Glomerular endothelial cell (primary cell): ENCODE measurements at regions not wholly inside any gene's neighbourhood (a gene's known extent, or its start where the extent isn't known, plus 50 kb on each side); places are given as distances from the start of the nearest gene placed in this dataset.
"Not testable (repeated sequence)": the region's sequence is repeated elsewhere in the genome, so short reads cannot be mapped to it uniquely, and the experiment has no call there.

Experiments used
- DNase-seq: peaks from one replicate; pipeline ENCODE4 v3.0.0-alpha.2; 2011; ENCODE audit warnings: low read depth, low spot score; ENCODE audit errors: extremely low read depth

GRCh38 chr6:14582749-14583148, 465.2 kb downstream of the CD83 start:
- no peak for DNase-seq

GRCh38 chr6:14583826-14584225, 466.3 kb downstream of the CD83 start:
- no peak for DNase-seq

- no peak for DNase-seq
These were observed 466.9 kb downstream of the CD83 start for GRCh38 chr6:14584450-14584849.

DNA sequence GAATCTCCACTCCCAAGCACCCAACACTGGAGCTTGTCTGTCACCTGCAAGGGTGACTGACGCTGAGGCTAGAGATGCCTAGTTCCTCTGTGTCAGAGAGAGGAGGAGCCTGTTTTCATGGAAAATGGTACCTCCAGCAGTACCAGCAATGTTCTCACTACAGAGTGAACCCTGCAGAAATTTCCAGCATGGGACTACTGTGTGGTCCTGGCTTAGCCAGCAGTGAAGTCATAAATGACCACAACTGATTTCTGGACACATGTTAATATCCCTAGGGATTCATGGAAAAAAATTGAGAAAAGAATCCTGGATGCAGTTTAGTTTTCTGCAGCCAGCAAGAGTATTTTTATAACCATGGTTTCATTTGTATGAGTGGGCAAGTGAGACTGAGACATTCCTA, 468.1 kb downstream of the CD83 start:
- DNase-seq = no peak

DNA sequence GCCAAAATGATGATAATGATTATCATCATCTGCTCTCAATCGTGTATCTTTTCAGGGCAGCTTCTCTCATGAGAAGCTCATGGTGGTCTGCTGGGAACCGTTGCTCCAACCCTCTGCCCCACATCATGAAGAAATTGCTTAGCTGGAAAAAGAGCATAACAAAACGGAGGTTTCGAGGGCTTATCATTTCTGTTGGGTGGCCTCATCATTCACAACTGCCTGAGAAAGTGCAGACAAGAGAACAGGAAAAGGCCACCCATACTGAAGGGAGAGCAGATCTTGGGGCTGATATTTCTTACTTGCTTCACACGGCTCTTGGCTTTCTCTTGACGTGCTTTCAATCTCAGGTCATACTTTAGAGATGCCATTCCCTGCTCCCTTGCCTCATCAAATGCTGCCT, 471.6 kb downstream of the CD83 start:
- no peak for DNase-seq

GRCh38 chr6:14590586-14590985, 473.0 kb downstream of the CD83 start:
- DNase-seq = no peak

DNA sequence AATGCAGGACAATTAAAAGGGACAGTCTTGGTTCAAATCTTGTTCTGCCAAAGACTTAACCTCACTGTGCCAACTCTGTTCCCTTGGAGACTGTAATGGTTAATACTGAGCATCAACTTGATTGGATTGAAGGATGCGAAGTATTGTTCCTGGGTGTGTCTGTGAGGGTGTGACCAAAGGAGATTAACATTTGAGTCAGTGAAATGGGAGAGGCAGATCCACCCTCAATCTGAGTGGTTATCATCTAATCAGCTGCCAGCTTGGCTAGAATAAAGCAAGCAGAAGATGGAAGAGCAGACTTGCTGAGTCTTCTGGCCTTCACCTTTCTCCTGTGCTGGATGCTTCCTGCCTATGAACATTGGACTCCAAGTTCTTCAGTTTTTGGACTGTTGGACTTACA, 474.4 kb downstream of the CD83 start:
- DNase-seq = no peak

DNA sequence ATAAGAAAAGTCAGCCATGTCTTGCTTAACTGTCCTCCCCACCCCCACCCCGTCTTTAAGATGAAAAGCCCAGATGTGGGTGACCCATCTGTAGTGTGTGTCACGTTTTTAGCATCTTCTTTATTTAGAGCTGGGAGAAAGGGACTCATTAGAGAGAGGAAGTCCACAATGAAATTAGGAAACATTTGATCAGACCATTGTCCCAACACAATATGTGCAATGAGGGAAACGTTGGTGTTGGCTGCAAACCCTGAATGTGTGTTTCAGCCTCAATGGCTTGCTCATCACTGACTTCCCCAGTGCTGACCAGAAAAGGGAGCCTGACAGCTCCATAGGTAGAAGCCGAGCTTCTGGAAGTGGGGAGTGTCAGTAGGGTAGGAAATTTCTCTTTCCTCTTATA, 475.7 kb downstream of the CD83 start:
- DNase-seq = no peak

GRCh38 chr6:14595751-14596150, 478.2 kb downstream of the CD83 start:
- no peak for DNase-seq

GRCh38 chr6:14596410-14596809, 478.8 kb downstream of the CD83 start:
- DNase-seq = no peak

- DNase-seq = no peak
These were observed 479.5 kb downstream of the CD83 start for GRCh38 chr6:14597090-14597489.

GRCh38 chr6:14598017-14598864, 480.7 kb downstream of the CD83 start:
- DNase-seq = no peak

DNA sequence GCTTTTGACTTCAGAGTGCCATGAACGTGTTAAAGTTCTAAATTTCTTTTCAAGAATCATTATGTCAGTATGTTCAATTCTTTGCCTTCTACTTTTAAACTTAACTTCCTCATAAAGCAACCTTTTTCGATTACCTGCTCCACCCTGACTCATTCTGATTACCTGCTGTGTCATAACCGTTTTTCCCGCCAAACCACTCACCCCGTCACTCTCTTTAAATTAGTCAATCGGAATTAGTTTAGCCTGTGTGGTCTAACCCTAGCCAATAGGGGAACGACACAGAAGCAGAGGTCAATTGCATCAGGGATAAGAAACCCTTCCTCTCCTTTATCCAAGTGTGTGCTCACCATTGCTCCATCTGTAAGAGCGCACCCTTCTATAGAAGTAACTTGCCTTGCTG, 482.7 kb downstream of the CD83 start:
- DNase-seq = not testable (repeated sequence)

GRCh38 chr6:14601490-14601889, 483.9 kb downstream of the CD83 start:
- DNase-seq = no peak

GRCh38 chr6:14606353-14606752, 488.8 kb downstream of the CD83 start:
- no peak for DNase-seq

DNA sequence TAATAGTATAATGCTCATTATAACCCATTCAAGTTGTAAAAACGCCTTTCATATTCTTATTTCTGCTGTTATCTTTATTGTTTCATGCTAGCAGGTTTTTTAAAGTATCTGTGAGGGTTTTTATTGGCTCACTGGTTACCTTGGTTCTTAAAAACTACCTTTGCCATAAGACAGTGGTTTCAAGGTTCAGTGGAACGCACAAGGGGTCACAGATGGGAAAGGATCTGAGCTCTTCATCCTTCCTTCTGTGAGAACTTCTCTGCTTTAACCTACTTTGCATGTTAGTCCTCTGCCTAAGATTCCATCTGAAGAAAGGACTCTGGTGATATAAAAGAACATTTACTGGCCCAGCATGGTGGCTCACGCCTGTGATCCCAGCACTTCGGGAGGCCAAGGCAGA, 492.6 kb downstream of the CD83 start:
- no peak for DNase-seq

GRCh38 chr6:14612016-14612980, 494.7 kb downstream of the CD83 start:
- DNase-seq = no peak

- no peak for DNase-seq
These were observed 497.1 kb downstream of the CD83 start for GRCh38 chr6:14614631-14615030.

GRCh38 chr6:14616656-14617055, 499.1 kb downstream of the CD83 start:
- DNase-seq = no peak

- no peak for DNase-seq
These were observed 501.3 kb downstream of the CD83 start for GRCh38 chr6:14618759-14619418.

GRCh38 chr6:14619419-14619781, 501.8 kb downstream of the CD83 start:
- DNase-seq = no peak
